Keratinocyte (primary cell): ENCODE measurements at regions not wholly inside any gene's neighbourhood (a gene's known extent, or its start where the extent isn't known, plus 50 kb on each side); places are given as distances from the start of the nearest gene placed in this dataset.

Experiments
- DNase-seq: peaks from one replicate; pipeline ENCODE4 v3.0.0-alpha.2; 2011; ENCODE audit warnings: low read depth, missing footprints, low spot score
- FAIRE-seq: peaks from 2 replicates; lab custom pipeline; 2011; peaks lifted over from hg19 to GRCh38; lab: Jason Lieb, UNC
- H2AFZ ChIP-seq: 2 replicates; pipeline ENCODE4 v1.6.0; 2012; ENCODE audit warnings: low read length, control low read depth, inconsistent platforms; ENCODE audit not compliant: control insufficient read depth
- H3K27ac ChIP-seq: 2 replicates; pipeline ENCODE4 v1.5.1; 2011; ENCODE audit warnings: low read length; ENCODE audit not compliant: control insufficient read depth, insufficient read depth
- H3K27me3 ChIP-seq: 3 replicates; pipeline ENCODE4 v1.6.0; 2011; ENCODE audit warnings: low read length; ENCODE audit not compliant: control insufficient read depth, insufficient read depth; ENCODE audit errors: extremely low read depth
- H3K36me3 ChIP-seq, 2 experiments: 2 replicates in 1 of 2; 3 replicates in 1 of 2; pipeline ENCODE4 v1.5.1; 2011; ENCODE audit warnings: low read length in 2 of 2, mild to moderate bottlenecking in 1 of 2; ENCODE audit not compliant: control insufficient read depth in 2 of 2, insufficient read depth in 2 of 2; ENCODE audit errors: extremely low read depth in 1 of 2
- H3K4me1 ChIP-seq: 3 replicates; pipeline ENCODE4 v1.5.1; 2011; ENCODE audit warnings: low read length; ENCODE audit not compliant: control insufficient read depth, insufficient read depth; ENCODE audit errors: extremely low read depth
- H3K4me2 ChIP-seq: 3 replicates; pipeline ENCODE4 v1.6.0; 2011; ENCODE audit warnings: low read depth, low read length; ENCODE audit not compliant: control insufficient read depth, insufficient read depth; ENCODE audit errors: extremely low read depth
- H3K4me3 ChIP-seq, 3 experiments: fragments of 200-600 bp in 1 of 3; sonication (generic) in 1 of 3; 2 replicates in 2 of 3; 3 replicates in 1 of 3; pipeline ENCODE4 v1.5.1; 2011 to 2016; ENCODE audit warnings: low read length in 3 of 3, mild to moderate bottlenecking in 3 of 3, control low read depth in 2 of 3, inconsistent platforms in 1 of 3, low read depth in 1 of 3, mixed read lengths in 1 of 3, mixed run types in 1 of 3, moderate library complexity in 1 of 3; ENCODE audit not compliant: control insufficient read depth in 2 of 3, insufficient read depth in 2 of 3; ENCODE audit errors: extremely low read depth in 1 of 3
- H3K79me2 ChIP-seq: 2 replicates; pipeline ENCODE4 v1.6.0; 2012; ENCODE audit warnings: low read length; ENCODE audit not compliant: control insufficient read depth, insufficient read depth
- H3K9ac ChIP-seq: 3 replicates; pipeline ENCODE4 v1.6.0; 2011; ENCODE audit warnings: low read length; ENCODE audit not compliant: control insufficient read depth, insufficient read depth; ENCODE audit errors: extremely low read depth
- H3K9me1 ChIP-seq: 3 replicates; pipeline ENCODE4 v1.6.0; 2011; ENCODE audit warnings: low read length; ENCODE audit not compliant: control insufficient read depth, insufficient read depth; ENCODE audit errors: extremely low read depth
- H3K9me3 ChIP-seq: 2 replicates; pipeline ENCODE4 v1.5.1; 2012; ENCODE audit warnings: low read depth, low read length; ENCODE audit not compliant: control insufficient read depth
- H4K20me1 ChIP-seq: 3 replicates; pipeline ENCODE4 v1.6.0; 2011; ENCODE audit warnings: low read length; ENCODE audit not compliant: control insufficient read depth, insufficient read depth; ENCODE audit errors: extremely low read depth
- CTCF ChIP-seq, 3 experiments: IDR thresholded peaks in 1 of 3; conservative IDR thresholded peaks in 1 of 3; optimal IDR thresholded peaks in 1 of 3; 2 replicates in 2 of 3; 3 replicates in 1 of 3; pipeline versions ENCODE3 to v1.5.1; 2011; ENCODE audit warnings: low read length in 3 of 3, mild to moderate bottlenecking in 3 of 3, moderate library complexity in 2 of 3, control low read depth in 1 of 3, inconsistent platforms in 1 of 3; ENCODE audit not compliant: insufficient read depth in 2 of 3; ENCODE audit errors: extremely low read depth in 1 of 3
- EZH2 ChIP-seq: IDR thresholded peaks from one replicate; pipeline ENCODE4 v1.6.1; 2012; ENCODE audit warnings: inconsistent platforms, mild to moderate bottlenecking, low read length, moderate library complexity
- dilution Hi-C: fragments of 300-500 bp; cut with MboI; formaldehyde crosslinking; loops from one replicate; pipeline ENCODE4 v1.7.0; 2020; ENCODE audit warnings: low sequenced_read_pairs; ENCODE audit not compliant: extremely low pct_ligation_motif_present

- TF ChIP-seq CTCF (optimal IDR thresholded peaks at IDR 0.05 in 1 of 3, IDR thresholded peaks at IDR 0.05 in 1 of 3, conservative IDR thresholded peaks at IDR 0.05 in 1 of 3; ENCODE audit: extremely low read depth in 1 of 3, insufficient read depth in 2 of 3, low read length in 3 of 3): no peak
- TF ChIP-seq EZH2: no peak
- Histone ChIP-seq H3K4me3 (no peak overlapping the region), H3K27me3 (no peaks in the 10 kb centered on the region), H2AFZ (no peak overlapping the region), H3K27ac (no peak overlapping the region), H4K20me1 (no peaks in the 10 kb centered on the region), H3K36me3 (no peaks in the 10 kb centered on the region), H3K9ac (no peak overlapping the region), H3K4me1 (no peaks in the 10 kb centered on the region), H3K9me3 (no peaks in the 10 kb centered on the region), H3K4me2 (no peak overlapping the region), H3K9me1 (no peaks in the 10 kb centered on the region), H3K79me2 (no peaks in the 10 kb centered on the region)
- no peak for FAIRE-seq
- dilution Hi-C loops: no loop called here
- DNase-seq: no peak
Observed at GRCh38 chr9:3054017-3054586, 210.2 kb upstream of the PUM3 start.

GRCh38 chr9:3049636-3050035, 205.7 kb upstream of the PUM3 start:
- FAIRE-seq (no peak), DNase-seq (no peak)
- no peaks in the 10 kb centered on the region for H3K27me3 ChIP-seq
- H3K4me3 ChIP-seq: no peak overlapping the region
- H3K27ac ChIP-seq: no peak overlapping the region
- no peak overlapping the region for H3K9ac ChIP-seq
- no peaks in the 10 kb centered on the region for H3K9me1 ChIP-seq
- no peaks in the 10 kb centered on the region for H3K79me2 ChIP-seq
- dilution Hi-C loops: no loop called here
- H3K4me1 ChIP-seq: no peaks in the 10 kb centered on the region
- H3K36me3 ChIP-seq: no peaks in the 10 kb centered on the region
- no peaks in the 10 kb centered on the region for H3K9me3 ChIP-seq
- no peak for TF ChIP-seq CTCF (optimal IDR thresholded peaks at IDR 0.05 in 1 of 3, IDR thresholded peaks at IDR 0.05 in 1 of 3, conservative IDR thresholded peaks at IDR 0.05 in 1 of 3; ENCODE audit: extremely low read depth in 1 of 3, insufficient read depth in 2 of 3, low read length in 3 of 3)
- no peak for TF ChIP-seq EZH2
- no peaks in the 10 kb centered on the region for H4K20me1 ChIP-seq
- no peak overlapping the region for H3K4me2 ChIP-seq
- no peak overlapping the region for H2AFZ ChIP-seq
